ENCODE measurements at regions not wholly inside any gene's neighbourhood (a gene's known extent, or its start where the extent isn't known, plus 50 kb on each side); places are given as distances from the start of the nearest gene placed in this dataset.

DNA sequence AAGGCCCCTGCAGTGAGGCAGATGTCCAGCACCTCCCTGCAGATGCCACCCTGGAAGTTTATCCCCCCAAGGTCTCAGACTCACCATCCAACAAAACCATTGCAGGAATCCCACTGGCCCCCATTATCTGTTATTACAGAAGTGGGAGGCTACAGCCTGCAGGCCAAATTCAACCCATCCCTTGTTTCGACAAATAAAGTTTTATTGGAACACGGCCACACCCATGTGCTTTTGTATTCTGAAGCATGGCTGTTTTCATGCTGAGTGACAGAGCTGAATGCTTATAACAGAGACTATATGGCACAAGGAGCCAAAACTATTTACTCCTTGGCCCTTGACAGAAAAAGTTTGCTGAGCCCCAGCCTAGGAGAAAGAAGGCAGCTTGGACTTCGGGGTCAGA lies 428.8 kb downstream of the CDK5RAP2 start:
- no peak overlapping the region for H3K27ac ChIP-seq

DNA sequence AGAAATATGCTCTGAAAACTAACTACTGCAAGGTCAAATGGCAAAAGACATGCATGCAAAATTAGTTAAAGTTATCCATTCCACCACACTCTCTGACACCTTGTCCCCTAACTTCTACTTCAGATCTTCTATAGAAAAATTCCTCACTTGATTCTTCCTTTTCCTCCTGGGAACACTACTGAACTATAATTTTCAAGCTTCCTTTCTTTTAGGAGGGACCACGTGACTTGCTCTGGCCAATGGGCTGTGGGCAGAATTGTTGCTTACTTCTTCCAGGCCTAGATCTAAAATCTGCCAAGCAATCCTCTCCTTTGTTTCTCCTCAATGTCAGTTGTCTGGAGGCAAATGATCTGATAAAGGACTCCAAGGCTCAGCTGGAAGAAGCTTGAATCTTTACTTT lies 441.0 kb downstream of the CDK5RAP2 start:
- no peak overlapping the region for H3K27ac ChIP-seq
- DNase-seq (ENCODE audit: low read depth in 1 of 2, low spot score in 1 of 2): no peak
- no peaks in the 10 kb centered on the region for H3K36me3 ChIP-seq
- TF ChIP-seq CTCF (IDR thresholded peaks at IDR 0.05; ENCODE audit: low read depth, low read length): no peak
- H3K4me3 ChIP-seq: no peak overlapping the region
- no peaks in the 10 kb centered on the region for H3K9me3 ChIP-seq (ENCODE audit: low read depth)
- no peaks in the 10 kb centered on the region for H3K4me1 ChIP-seq (ENCODE audit: low read depth)
- H3K27me3 ChIP-seq: no peaks in the 10 kb centered on the region

More for the DNA sequence above, 428.8 kb downstream of the CDK5RAP2 start:
- DNase-seq (ENCODE audit: low read depth in 1 of 2, low spot score in 1 of 2): no peak
- no peaks in the 10 kb centered on the region for H3K9me3 ChIP-seq (ENCODE audit: low read depth)
- H3K36me3 ChIP-seq: no peaks in the 10 kb centered on the region
- TF ChIP-seq CTCF (IDR thresholded peaks at IDR 0.05; ENCODE audit: low read depth, low read length): no peak
- no peaks in the 10 kb centered on the region for H3K27me3 ChIP-seq
- no peak overlapping the region for H3K4me3 ChIP-seq
- no peaks in the 10 kb centered on the region for H3K4me1 ChIP-seq (ENCODE audit: low read depth)

- Histone ChIP-seq H3K4me1 (ENCODE audit: low read depth) (no peaks in the 10 kb centered on the region), H3K9me3 (ENCODE audit: low read depth) (no peaks in the 10 kb centered on the region), H3K27ac (no peak overlapping the region), H3K4me3 (no peak overlapping the region), H3K36me3 (no peaks in the 10 kb centered on the region), H3K27me3 (no peaks in the 10 kb centered on the region)
- no peak for TF ChIP-seq CTCF (IDR thresholded peaks at IDR 0.05; ENCODE audit: low read depth, low read length)
- DNase-seq (ENCODE audit: low read depth in 1 of 2, low spot score in 1 of 2): no peak
Observed at GRCh38 chr9:120137186-120137840, 442.7 kb downstream of the CDK5RAP2 start.

DNA sequence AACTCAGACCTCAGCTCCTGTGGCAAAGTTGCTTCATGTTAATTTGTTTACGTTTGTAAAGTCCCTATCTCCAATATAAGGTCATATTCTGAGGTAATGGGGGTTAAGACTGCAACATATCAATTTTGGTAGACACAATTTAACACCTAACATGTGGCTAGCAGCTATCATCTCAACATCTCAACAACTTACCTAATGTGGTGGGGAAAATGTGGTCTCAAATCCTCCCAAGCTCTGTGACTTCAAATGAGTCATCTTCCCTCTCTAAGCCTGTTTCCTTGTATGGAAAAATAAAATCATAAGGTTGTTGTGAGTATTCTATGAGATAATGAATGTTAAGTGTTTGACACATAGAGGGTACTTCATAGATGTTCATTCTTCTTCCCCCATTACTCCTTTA lies 443.3 kb downstream of the CDK5RAP2 start:
- Histone ChIP-seq H3K27me3 (no peaks in the 10 kb centered on the region), H3K9me3 (ENCODE audit: low read depth) (no peaks in the 10 kb centered on the region), H3K4me1 (ENCODE audit: low read depth) (no peaks in the 10 kb centered on the region), H3K27ac (no peak overlapping the region), H3K4me3 (no peak overlapping the region), H3K36me3 (no peaks in the 10 kb centered on the region)
- DNase-seq (ENCODE audit: low read depth in 1 of 2, low spot score in 1 of 2): no peak
- no peak for TF ChIP-seq CTCF (IDR thresholded peaks at IDR 0.05; ENCODE audit: low read depth, low read length)

GRCh38 chr9:120117081-120117480 lies 462.9 kb downstream of the CDK5RAP2 start:
- H3K27ac ChIP-seq: no peak overlapping the region
- H3K4me3 ChIP-seq: no peak overlapping the region
- no peaks in the 10 kb centered on the region for H3K9me3 ChIP-seq (ENCODE audit: low read depth)
- DNase-seq (ENCODE audit: low read depth in 1 of 2, low spot score in 1 of 2): no peak
- TF ChIP-seq CTCF (IDR thresholded peaks at IDR 0.05; ENCODE audit: low read depth, low read length): no peak
- no peaks in the 10 kb centered on the region for H3K36me3 ChIP-seq
- no peaks in the 10 kb centered on the region for H3K4me1 ChIP-seq (ENCODE audit: low read depth)
- H3K27me3 ChIP-seq: no peaks in the 10 kb centered on the region

All from cardiac muscle cell (in vitro differentiated cells and primary cell).